K562 (cell line): ENCODE measurements at regions not wholly inside any gene's neighbourhood (a gene's known extent, or its start where the extent isn't known, plus 50 kb on each side); places are given as distances from the start of the nearest gene placed in this dataset.

ENCODE experiments used
- ATAC-seq: fragments of 200-7000 bp; cut with Tn5 transposase; 3 replicates; pipeline ENCODE4 v1.9.1; 2020; ENCODE audit warnings: moderate library complexity
- BruUV-seq: library from RNA; stranded (reverse); fragments of 400-500 nt; replicated peaks from 2 replicates; lab custom pipeline; 2021; lab: Mats Ljungman, UMichigan
- CTCF ChIA-PET: fragments of 300-600 bp; formaldehyde crosslinking; extraction: SDS; loops from one replicate; lab custom pipeline; 2021; ENCODE audit warnings: low intra/inter-chr PET ratio; lab: Yijun Ruan, JAX
- POLR2A ChIA-PET: fragments of 300-600, 350-650 bp; sonication (Branson Sonifier 250); formaldehyde crosslinking; extraction: SDS; loops from one replicate; lab custom pipeline; 2021; ENCODE audit warnings: antibody characterized with exemption, inconsistent platforms; lab: Yijun Ruan, JAX
- DNase-seq, 4 experiments: peaks; one replicate each; pipeline versions ENCODE4 v3.0.0 to v3.0.0-alpha.2; 2011 to 2018; ENCODE audit warnings: low spot score in 3 of 4, mixed read lengths in 3 of 4; ENCODE audit errors: extremely low read depth in 1 of 4
- FAIRE-seq: peaks from 2 replicates; lab custom pipeline; 2011; peaks lifted over from hg19 to GRCh38; lab: Jason Lieb, UNC
- H2AFZ ChIP-seq: 2 replicates; pipeline ENCODE4 v1.6.0; 2011; ENCODE audit warnings: low read depth, low read length, control low read depth, inconsistent platforms
- H3K27ac ChIP-seq: fragments of 200-600 bp; 3 replicates; pipeline ENCODE4 v1.8.0; 2011; ENCODE audit warnings: low read depth, mild to moderate bottlenecking, control low read depth, inconsistent platforms, low read length, moderate library complexity, mixed read lengths; ENCODE audit errors: extremely low read depth
- H3K27me3 ChIP-seq, 2 experiments: fragments of 300-600 bp in 1 of 2; 2 replicates in 1 of 2; 3 replicates in 1 of 2; pipeline versions ENCODE4 v1.6.0 to v1.8.0; 2011; ENCODE audit warnings: inconsistent platforms in 2 of 2, low read length in 2 of 2, mild to moderate bottlenecking in 1 of 2, mixed read lengths in 1 of 2, moderate library complexity in 1 of 2; ENCODE audit not compliant: control insufficient read depth in 2 of 2, insufficient read depth in 2 of 2
- H3K36me3 ChIP-seq: fragments of 300-600 bp; 3 replicates; pipeline ENCODE4 v1.8.0; 2011; ENCODE audit warnings: mild to moderate bottlenecking, low read length, inconsistent platforms; ENCODE audit not compliant: control insufficient read depth, insufficient read depth
- H3K4me1 ChIP-seq, 2 experiments: fragments of 200-600 bp in 1 of 2; replicated peaks in 1 of 2; 2 replicates in 1 of 2; 3 replicates in 1 of 2; pipeline versions ENCODE4 v1.5.1 to v1.8.0; 2011; ENCODE audit warnings: inconsistent platforms in 2 of 2, low read length in 2 of 2, mild to moderate bottlenecking in 1 of 2, mixed read lengths in 1 of 2, moderate library complexity in 1 of 2; ENCODE audit not compliant: control insufficient read depth in 2 of 2, insufficient read depth in 2 of 2
- H3K4me2 ChIP-seq: 2 replicates; pipeline ENCODE4 v1.6.1; 2011; ENCODE audit warnings: low read length, control low read depth, inconsistent platforms, mixed read lengths; ENCODE audit not compliant: insufficient read depth
- H3K4me3 ChIP-seq: fragments of 200-600 bp; sonication (generic), shearing (Covaris generic); 2 replicates; pipeline ENCODE4 v1.5.1; 2016; ENCODE audit warnings: control low read depth, inconsistent platforms
- H3K79me2 ChIP-seq: fragments of 200-600 bp; 3 replicates; pipeline ENCODE4 v1.8.0; 2011; ENCODE audit warnings: low read length, inconsistent platforms; ENCODE audit not compliant: control insufficient read depth, insufficient read depth
- H3K9ac ChIP-seq, 2 experiments: 2 replicates each; pipeline versions ENCODE4 v1.6.0 to v1.6.1; 2011; ENCODE audit warnings: low read depth in 2 of 2, low read length in 2 of 2, control low read depth in 1 of 2, inconsistent platforms in 1 of 2, mild to moderate bottlenecking in 1 of 2, mixed read lengths in 1 of 2; ENCODE audit not compliant: insufficient read depth in 1 of 2
- H3K9me1 ChIP-seq: one replicate; pipeline ENCODE4 v1.6.0; 2011; ENCODE audit warnings: inconsistent platforms, mild to moderate bottlenecking, low read length, moderate library complexity; ENCODE audit not compliant: control insufficient read depth, insufficient read depth
- H3K9me3 ChIP-seq: replicated peaks from 2 replicates; pipeline ENCODE4 v1.5.1; 2011; ENCODE audit warnings: low read depth, low read length, inconsistent platforms; ENCODE audit not compliant: control insufficient read depth, insufficient read depth
- H4K20me1 ChIP-seq: replicated peaks from 2 replicates; pipeline ENCODE4 v1.6.1; 2011; ENCODE audit warnings: low read length, inconsistent platforms, mixed read lengths; ENCODE audit not compliant: control insufficient read depth, insufficient read depth
- FIP1L1 ChIP-seq: fragments of 200-400 bp; formaldehyde crosslinking; IDR thresholded peaks from 2 replicates; pipeline ENCODE4 v1.6.1; 2018; ENCODE audit warnings: mild to moderate bottlenecking, low read depth, low read length; ENCODE audit not compliant: poor library complexity, severe bottlenecking
- GTF2A2 ChIP-seq: IDR thresholded peaks from 2 replicates; pipeline ENCODE4 v1.6.1; 2016; ENCODE audit warnings: mild to moderate bottlenecking, missing genetic modification characterization, missing compliant biosample characterization
- SAFB ChIP-seq: fragments of 200-400 bp; formaldehyde crosslinking; IDR thresholded peaks from 2 replicates; pipeline ENCODE4 v1.6.1; 2017; ENCODE audit warnings: low read depth, low read length, borderline replicate concordance
- ZBTB40 ChIP-seq, 2 experiments: fragments of 450-650 bp in 1 of 2; sonication (generic) in 1 of 2; formaldehyde crosslinking in 1 of 2; IDR thresholded peaks; 2 replicates each; pipeline versions ENCODE4 v1.7.1 to v1.9.0; 2016 to 2022; ENCODE audit warnings: inconsistent platforms in 1 of 2, mild to moderate bottlenecking in 1 of 2, missing genetic modification reagents in 1 of 2
- ZNF124 ChIP-seq: sonication (generic); formaldehyde crosslinking; IDR thresholded peaks from 2 replicates; pipeline ENCODE4 v1.8.1; 2022; ENCODE audit warnings: missing genetic modification reagents
- ZNF316 ChIP-seq: fragments of 450-650 bp; IDR thresholded peaks from 2 replicates; pipeline ENCODE4 v1.6.1; 2016
- ZNF785 ChIP-seq: fragments of 250-450 bp; sonication (Bioruptor Pico); IDR thresholded peaks from 2 replicates; pipeline ENCODE4 v1.4.0; 2020; ENCODE audit warnings: mild to moderate bottlenecking
- WGBS: fragments of 100-300 bp; shearing (Covaris generic); methylation state at CpG from one replicate; pipeline ENCODE4 v1.1.6; 2016; ENCODE audit warnings: low coverage, mixed read lengths; ENCODE audit not compliant: insufficient coverage; ENCODE audit errors: missing lambda C conversion rate; 5-methylcytosine and 5-hydroxymethylcytosine counted together
- in situ Hi-C: fragments of 300-500 bp; cut with MboI; formaldehyde crosslinking; loops from 4 replicates; pipeline ENCODE4 v1.15.0; 2018; ENCODE audit warnings: inconsistent platforms, mixed read lengths
- intact Hi-C: fragments of 100-400 bp; cut with micrococcal nuclease; formaldehyde crosslinking; loops from 2 replicates; pipeline ENCODE4 v1.14.2; 2022

GRCh38 chr3:78242724-78243123 is 1202.8 kb downstream of the ROBO2 start:
- 0% methylated on average over 3 of the region's 3 CpGs for WGBS
- H3K36me3 ChIP-seq = no peaks in the 10 kb centered on the region

More at GRCh38 chr3:78242724-78243123, 1202.8 kb downstream of the ROBO2 start:
- Histone ChIP-seq H3K27me3 (no peaks in the 10 kb centered on the region), H3K27ac (no peak overlapping the region)
- TF ChIP-seq SAFB (no peak), ZNF124 (no peak), ZBTB40 (IDR thresholded peaks at IDR 0.05) (no peak), ZBTB40 (CRISPR knock-in tag; IDR thresholded peaks at IDR 0.05) (no peak), FIP1L1 (no peak), GTF2A2 (tag) (no peak), ZNF316 (no peak), ZNF785 (CRISPR knock-in tag) (no peak)
- TF ChIP-seq, all 486 proteins: peak for 0
- Histone ChIP-seq H3K79me2 (no peaks in the 10 kb centered on the region), H3K9ac (no peak overlapping the region), H2AFZ (no peak overlapping the region), H3K9me3 (no peaks in the 10 kb centered on the region), H3K4me2 (no peak overlapping the region), H3K4me1 (no peaks in the 10 kb centered on the region), H3K4me3 (no peak overlapping the region), H4K20me1 (no peaks in the 10 kb centered on the region), H3K9me1 (no peaks in the 10 kb centered on the region)
- ChIA-PET CTCF (no interaction called here), POLR2A (no interaction called here)
- in situ Hi-C loops = no loop called here
- BruUV-seq = no TSS peak
- FAIRE-seq (no peak), ATAC-seq (no peak), DNase-seq (no peak)
- intact Hi-C loops = no loop called here
